ENCODE measurements at regions not wholly inside any gene's neighbourhood (a gene's known extent, or its start where the extent isn't known, plus 50 kb on each side); places are given as distances from the start of the nearest gene placed in this dataset.

GRCh38 chr5:68015381-68016302, 199.9 kb upstream of the PIK3R1 start:
- CTCF ChIA-PET = no interaction called here
- H3K9me3 Mint-ChIP-seq = peaks cover 21% of the 10 kb centered on the region
- H3K27ac Mint-ChIP-seq = no peak overlapping the region
- no peaks in the 10 kb centered on the region for H3K27me3 Mint-ChIP-seq (ENCODE audit: low read depth)
- TF ChIP-seq ZBTB43 (CRISPR knock-in tag; IDR thresholded peaks at IDR 0.05) (no peak), ATF2 (CRISPR knock-in tag; IDR thresholded peaks at IDR 0.05; ENCODE audit: borderline replicate concordance, low read depth) (no peak), NR2C2 (CRISPR knock-in tag; IDR thresholded peaks at IDR 0.05) (no peak), SMAD4 (CRISPR knock-in tag; IDR thresholded peaks at IDR 0.05) (no peak), MAX (CRISPR knock-in tag; IDR thresholded peaks at IDR 0.05) (no peak), FOXJ3 (CRISPR knock-in tag; IDR thresholded peaks at IDR 0.05; ENCODE audit: borderline replicate concordance) (no peak), ZNF532 (CRISPR knock-in tag; IDR thresholded peaks at IDR 0.05; ENCODE audit: borderline replicate concordance) (no peak), TP53 (CRISPR knock-in tag; IDR thresholded peaks at IDR 0.05) (no peak)
- POLR2A ChIA-PET = no interaction called here
- no peak for DNase-seq (ENCODE audit: low spot score)
- no peak for ATAC-seq
- no peaks in the 10 kb centered on the region for H3K4me1 Mint-ChIP-seq
- no peak overlapping the region for H3K4me3 Mint-ChIP-seq
- H3K36me3 Mint-ChIP-seq = peaks cover 7% of the 10 kb centered on the region

- ChIA-PET CTCF (no interaction called here), POLR2A (no interaction called here)
- Mint-ChIP-seq H3K9me3 (peaks cover 12% of the 10 kb centered on the region; the same call in 1 of the 2 replicates), H3K4me3 (no peak overlapping the region), H3K36me3 (no peaks in the 10 kb centered on the region), H3K27ac (no peak overlapping the region), H3K27me3 (ENCODE audit: low read depth) (no peaks in the 10 kb centered on the region), H3K4me1 (no peaks in the 10 kb centered on the region)
- ATAC-seq (no peak), DNase-seq (ENCODE audit: low spot score) (no peak)
- TF ChIP-seq JAZF1 (CRISPR knock-in tag; IDR thresholded peaks at IDR 0.05) = no peak
- TF ChIP-seq ZNF396 (CRISPR knock-in tag; IDR thresholded peaks at IDR 0.05; ENCODE audit: borderline replicate concordance) = no peak
- TF ChIP-seq ZNF671 (CRISPR knock-in tag; IDR thresholded peaks at IDR 0.05) = no peak
- no peak for TF ChIP-seq STAT6 (CRISPR knock-in tag; conservative IDR thresholded peaks at IDR 0.05; ENCODE audit: low read depth)
- no peak for TF ChIP-seq PREB (CRISPR knock-in tag; IDR thresholded peaks at IDR 0.05; ENCODE audit: borderline replicate concordance)
- TF ChIP-seq NFE2L1 (CRISPR knock-in tag; IDR thresholded peaks at IDR 0.05) = no peak
- no peak for TF ChIP-seq ERG (CRISPR knock-in tag; IDR thresholded peaks at IDR 0.05)
- TF ChIP-seq KAT7 (CRISPR knock-in tag; IDR thresholded peaks at IDR 0.05; ENCODE audit: borderline replicate concordance) = no peak
- no peak for TF ChIP-seq ZNF121 (CRISPR knock-in tag; IDR thresholded peaks at IDR 0.05)
These were observed 202.7 kb upstream of the PIK3R1 start for GRCh38 chr5:68012831-68013230.

All from WTC11 (cell line).